Naive B cell (primary cell): ENCODE measurements at regions not wholly inside any gene's neighbourhood (a gene's known extent, or its start where the extent isn't known, plus 50 kb on each side); places are given as distances from the start of the nearest gene placed in this dataset.
"Not testable (repeated sequence)": the region's sequence is repeated elsewhere in the genome, so short reads cannot be mapped to it uniquely, and the experiment has no call there.

Source experiments
- ATAC-seq, 2 donors: fragments of 150-1000 bp; cut with Tn5 transposase; 2 replicates each; pipeline ENCODE4 v1.10.0; 2021; ENCODE audit warnings: low read depth in 2 of 2, mild to moderate bottlenecking in 2 of 2, moderate library complexity in 2 of 2
- DNase-seq: peaks from one replicate; pipeline ENCODE4 v3.0.0; 2022
- H3K27ac Mint-ChIP-seq, 6 donors: one replicate each; pipeline ENCODE4 v1.8.0; 2020 to 2022; ENCODE audit warnings: mild to moderate bottlenecking in 6 of 6, mixed read lengths in 6 of 6, moderate library complexity in 5 of 6, inconsistent platforms in 2 of 6
- H3K27me3 Mint-ChIP-seq, 3 donors: one replicate each; pipeline ENCODE4 v1.8.0; 2021 to 2022; ENCODE audit warnings: mixed read lengths in 3 of 3, mild to moderate bottlenecking in 1 of 3
- H3K36me3 Mint-ChIP-seq, 2 donors: one replicate each; pipeline ENCODE4 v1.8.0; 2020 to 2022; ENCODE audit warnings: mixed read lengths in 2 of 2, inconsistent platforms in 1 of 2, mild to moderate bottlenecking in 1 of 2
- H3K4me1 Mint-ChIP-seq, 3 donors: one replicate each; pipeline ENCODE4 v1.8.0; 2020 to 2022; ENCODE audit warnings: mixed read lengths in 3 of 3, inconsistent platforms in 1 of 3, mild to moderate bottlenecking in 1 of 3, moderate library complexity in 1 of 3
- H3K4me3 Mint-ChIP-seq, 8 donors: one replicate each; pipeline ENCODE4 v1.8.0; 2020 to 2022; ENCODE audit warnings: mild to moderate bottlenecking in 8 of 8, mixed read lengths in 8 of 8, moderate library complexity in 8 of 8, inconsistent platforms in 2 of 8
- H3K9me3 Mint-ChIP-seq, 7 donors: one replicate each; pipeline ENCODE4 v1.8.0; 2020 to 2022; ENCODE audit warnings: mixed read lengths in 7 of 7, mild to moderate bottlenecking in 5 of 7, inconsistent platforms in 2 of 7, moderate library complexity in 1 of 7

DNA sequence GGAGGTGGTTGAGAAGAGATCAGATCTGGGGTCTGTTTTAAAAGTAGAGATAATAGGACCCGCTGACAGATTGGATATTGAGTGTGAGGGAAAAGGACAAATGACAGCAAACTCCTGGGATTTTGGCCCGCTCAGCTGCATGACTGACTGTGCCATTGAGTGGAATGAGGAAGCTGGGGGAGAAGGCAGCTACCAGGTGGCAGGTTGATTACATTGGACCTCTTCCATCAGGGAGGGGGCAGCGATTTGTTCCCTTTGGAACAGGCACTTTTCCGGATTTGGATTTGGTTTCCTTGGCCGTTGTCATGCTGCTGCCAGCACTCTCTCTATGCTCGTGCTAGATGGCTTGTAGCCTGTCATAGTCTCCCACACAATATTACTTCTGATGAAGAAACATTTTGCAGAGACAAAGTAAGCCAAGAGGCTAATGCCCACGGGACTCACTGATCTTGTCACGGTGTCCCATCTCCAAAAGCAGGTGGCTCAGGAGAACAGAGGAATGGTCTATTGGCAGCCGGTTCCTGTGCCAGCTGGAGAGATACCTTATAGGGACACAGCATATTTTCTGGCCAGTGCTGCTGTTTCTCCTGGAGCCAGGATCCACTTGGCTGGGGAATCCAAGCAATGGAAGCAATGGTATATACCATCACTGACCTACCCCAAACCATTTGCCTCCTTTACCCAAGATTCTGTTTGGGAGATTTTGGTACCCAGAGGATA is 69.1 kb upstream of the WAC start:
- Mint-ChIP-seq H3K36me3 (no peaks in the 10 kb centered on the region), H3K27me3 (peaks cover 2 to 28% (median 7%) of the 10 kb centered on the region in 3 donors), H3K9me3 (peaks cover 0 to 4% (median 0%) of the 10 kb centered on the region in 7 donors), H3K27ac (no peak overlapping the region), H3K4me1 (no peaks in the 10 kb centered on the region), H3K4me3 (no peak overlapping the region)
- no peak for DNase-seq
- no peak for ATAC-seq

DNA sequence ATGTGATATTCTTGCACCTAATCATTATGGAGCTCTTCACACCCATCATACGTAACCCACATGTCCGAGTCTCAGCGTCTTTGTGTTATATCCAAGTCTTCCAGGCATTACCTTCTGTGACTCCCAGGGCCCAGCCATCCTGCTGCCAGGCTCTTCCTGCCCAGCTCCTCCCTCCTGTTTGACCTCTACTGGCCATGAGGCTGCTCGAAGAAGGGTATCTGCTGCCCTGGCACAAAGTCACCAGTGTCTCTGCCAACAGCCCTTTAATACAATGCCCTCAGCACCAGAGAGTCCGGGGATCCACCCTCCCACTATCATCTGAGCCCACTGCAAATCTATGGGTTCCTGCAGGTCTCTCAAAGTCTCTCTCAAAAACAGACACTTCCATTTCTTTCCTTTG is 65.3 kb upstream of the WAC start:
- Mint-ChIP-seq H3K9me3 (peaks cover 0 to 4% (median 0%) of the 10 kb centered on the region in 7 donors), H3K36me3 (no peaks in the 10 kb centered on the region), H3K4me1 (no peaks in the 10 kb centered on the region), H3K27ac (no peak overlapping the region), H3K4me3 (no peak overlapping the region), H3K27me3 (peaks cover 0 to 20% (median 0%) of the 10 kb centered on the region in 3 donors)
- no peak for DNase-seq
- no peak for ATAC-seq

DNA sequence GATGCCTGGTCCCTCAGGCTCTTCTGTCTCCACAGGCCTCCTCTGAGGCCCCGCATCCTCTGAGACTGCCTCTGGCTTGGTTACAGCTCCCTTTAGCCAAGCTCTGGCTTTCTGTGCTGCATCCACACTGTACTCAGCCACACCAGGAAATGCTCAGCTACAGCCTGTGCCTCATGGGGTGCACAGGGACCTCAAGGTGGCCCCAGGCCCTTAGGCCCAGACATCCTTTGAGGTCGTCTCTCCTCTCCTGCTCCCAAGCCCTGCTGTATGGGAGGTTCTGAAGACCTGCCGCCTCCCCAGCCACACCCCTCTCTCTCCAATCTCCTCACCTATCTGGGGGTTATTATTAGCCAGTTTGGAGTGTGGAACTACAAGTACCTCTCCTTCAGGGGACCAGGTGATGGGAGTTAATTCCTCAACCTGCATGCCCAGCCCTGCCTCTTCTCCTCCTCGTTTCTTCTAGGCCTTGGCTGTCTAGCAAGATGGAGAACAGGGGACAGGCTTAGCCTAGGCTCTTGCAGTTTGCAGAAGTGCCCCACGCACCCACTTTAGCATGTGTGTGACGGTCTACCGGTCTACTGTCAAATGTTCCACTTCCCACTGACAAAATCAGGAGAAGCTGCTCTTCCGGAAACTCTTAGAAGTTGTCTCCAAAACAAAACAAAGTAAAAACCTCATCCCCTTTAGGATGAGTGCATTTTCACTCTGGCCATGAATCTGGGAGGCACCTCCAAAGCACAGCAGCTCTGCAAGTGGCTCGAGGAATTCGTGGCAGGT is 64.0 kb upstream of the WAC start:
- peaks cover 0 to 4% (median 0%) of the 10 kb centered on the region in 7 donors for H3K9me3 Mint-ChIP-seq
- no peak for ATAC-seq
- no peaks in the 10 kb centered on the region for H3K36me3 Mint-ChIP-seq
- H3K27ac Mint-ChIP-seq: peak overlapping the region in 1 of 6 donors; percentile 12
- H3K27me3 Mint-ChIP-seq: peaks cover 0 to 15% (median 3%) of the 10 kb centered on the region in 3 donors
- peak overlapping the region in 1 of 8 donors; percentile 22 for H3K4me3 Mint-ChIP-seq
- no peaks in the 10 kb centered on the region for H3K4me1 Mint-ChIP-seq
- no peak for DNase-seq

DNA sequence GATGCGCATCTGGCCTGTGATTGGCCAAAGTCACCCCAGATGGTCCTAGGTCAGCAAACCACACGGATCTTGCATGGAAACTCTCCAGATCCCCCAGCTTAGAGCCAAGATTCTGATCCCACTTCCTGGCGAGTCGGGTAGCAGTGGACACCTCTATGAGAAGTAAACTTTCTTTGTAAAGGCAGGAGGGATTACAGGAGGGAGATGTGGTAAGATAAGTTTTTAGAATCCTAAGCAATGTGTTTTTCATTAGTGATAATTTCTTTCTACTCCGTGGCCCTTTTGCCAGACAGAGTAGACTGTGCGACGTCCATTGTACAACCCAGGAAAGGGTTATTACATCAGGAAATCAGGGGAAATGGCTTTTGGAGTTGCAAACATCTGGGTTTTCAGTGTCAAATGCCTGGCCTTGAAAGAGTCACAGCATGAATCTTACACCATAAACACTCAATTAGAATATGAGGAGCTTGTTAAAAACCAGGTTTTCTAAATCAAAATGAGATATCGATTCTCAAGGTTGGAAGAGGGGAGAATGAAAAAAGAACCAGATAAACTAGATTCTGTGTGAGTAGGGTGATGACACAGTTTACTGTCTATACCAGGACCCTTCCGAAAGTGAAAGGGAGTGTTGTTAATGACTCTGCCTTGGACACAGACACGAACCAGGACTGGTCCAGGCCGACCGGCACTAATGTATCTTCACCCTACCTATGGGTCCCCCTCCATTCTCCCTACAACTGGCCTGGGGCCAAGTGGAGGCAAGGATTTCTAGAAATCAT is 61.9 kb upstream of the WAC start:
- no peak for DNase-seq
- Mint-ChIP-seq H3K36me3 (no peaks in the 10 kb centered on the region), H3K27me3 (peaks cover 3 to 21% (median 8%) of the 10 kb centered on the region in 3 donors), H3K4me3 (no peak overlapping the region), H3K4me1 (no peaks in the 10 kb centered on the region), H3K27ac (no peak overlapping the region), H3K9me3 (peaks cover 0 to 8% (median 0%) of the 10 kb centered on the region in 7 donors)
- ATAC-seq: no peak

DNA sequence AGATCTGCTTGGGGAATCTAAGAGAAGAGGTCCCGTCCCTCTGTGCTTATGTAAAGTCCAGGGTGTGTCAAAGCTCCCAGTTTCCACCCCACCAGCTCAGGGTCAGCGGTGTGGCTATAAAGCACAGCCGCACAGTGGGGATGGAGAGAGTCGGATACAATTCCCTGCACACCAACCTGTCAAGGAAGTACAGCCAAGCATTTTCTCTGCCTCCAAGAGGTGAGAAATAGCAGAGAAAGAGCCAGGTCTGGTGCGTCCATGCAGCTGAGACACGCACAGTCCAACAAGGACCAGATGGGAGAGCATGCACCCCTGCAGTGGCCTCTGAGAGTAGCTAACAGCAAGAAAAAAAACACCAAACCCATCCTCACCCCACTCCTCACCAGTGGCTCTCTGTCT is 61.3 kb upstream of the WAC start:
- Mint-ChIP-seq H3K27ac (no peak overlapping the region), H3K36me3 (no peaks in the 10 kb centered on the region)

DNA sequence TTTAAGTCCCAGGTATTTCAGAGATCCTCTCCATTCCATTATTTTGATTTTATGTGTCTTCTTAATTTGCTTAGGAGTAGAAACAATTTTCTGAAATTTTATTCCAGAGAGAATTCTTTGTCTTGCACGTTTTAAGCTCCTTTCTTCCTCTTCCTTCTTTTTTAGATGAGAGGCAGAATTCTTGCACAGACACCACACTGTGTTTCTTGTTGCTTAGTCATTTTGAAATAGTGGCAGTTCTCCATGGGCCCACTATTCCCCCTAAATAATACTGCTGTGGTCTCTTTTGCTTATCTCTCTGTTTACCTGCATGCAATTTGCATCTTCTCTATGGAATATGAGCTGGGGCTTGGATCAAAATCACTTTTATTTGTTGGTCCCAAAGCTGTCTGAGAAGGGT is 54.3 kb upstream of the WAC start:
- Mint-ChIP-seq H3K27me3 (peaks cover 0 to 18% (median 8%) of the 10 kb centered on the region in 3 donors), H3K36me3 (no peaks in the 10 kb centered on the region), H3K4me1 (no peaks in the 10 kb centered on the region), H3K9me3 (peaks cover 0 to 7% (median 4%) of the 10 kb centered on the region in 7 donors), H3K27ac (no peak overlapping the region), H3K4me3 (no peak overlapping the region)
- no peak for DNase-seq
- no peak for ATAC-seq

More for the DNA sequence above, 61.3 kb upstream of the WAC start:
- no peak for DNase-seq
- peaks cover 3 to 16% (median 11%) of the 10 kb centered on the region in 3 donors for H3K27me3 Mint-ChIP-seq
- no peaks in the 10 kb centered on the region for H3K4me1 Mint-ChIP-seq
- no peak for ATAC-seq
- peaks cover 0 to 5% (median 0%) of the 10 kb centered on the region in 7 donors for H3K9me3 Mint-ChIP-seq
- no peak overlapping the region for H3K4me3 Mint-ChIP-seq

DNA sequence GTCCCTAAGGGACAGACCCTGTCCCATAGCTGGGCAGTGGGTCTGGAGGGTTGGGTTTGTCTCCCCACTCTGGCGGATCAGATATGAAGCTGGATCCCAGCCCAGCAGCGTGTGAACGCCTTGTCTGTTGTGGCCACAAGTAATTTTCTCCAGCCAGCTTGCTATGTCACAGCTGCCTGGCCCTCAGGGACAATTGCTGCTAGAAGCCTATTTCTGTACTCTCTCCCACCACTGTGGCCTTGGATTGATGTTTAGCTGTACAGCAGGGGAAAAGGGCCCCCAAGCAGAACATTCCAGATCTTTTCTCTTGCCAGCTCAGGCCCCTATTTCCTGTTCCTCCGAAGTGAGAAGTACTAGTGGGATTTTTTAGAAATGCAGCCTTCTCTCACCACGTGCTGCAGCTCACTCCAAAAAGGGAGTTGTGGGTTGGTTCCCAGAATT is 53.5 kb upstream of the WAC start:
- no peak for DNase-seq
- H3K4me1 Mint-ChIP-seq: no peaks in the 10 kb centered on the region
- ATAC-seq: no peak
- H3K27ac Mint-ChIP-seq: peak overlapping the region in 2 of 6 donors; percentile 36 to 44
- H3K4me3 Mint-ChIP-seq: no peak overlapping the region
- H3K27me3 Mint-ChIP-seq: peaks cover 0 to 14% (median under 1%) of the 10 kb centered on the region in 3 donors
- H3K9me3 Mint-ChIP-seq: peaks cover 0 to 7% (median 1%) of the 10 kb centered on the region in 7 donors
- H3K36me3 Mint-ChIP-seq: no peaks in the 10 kb centered on the region

DNA sequence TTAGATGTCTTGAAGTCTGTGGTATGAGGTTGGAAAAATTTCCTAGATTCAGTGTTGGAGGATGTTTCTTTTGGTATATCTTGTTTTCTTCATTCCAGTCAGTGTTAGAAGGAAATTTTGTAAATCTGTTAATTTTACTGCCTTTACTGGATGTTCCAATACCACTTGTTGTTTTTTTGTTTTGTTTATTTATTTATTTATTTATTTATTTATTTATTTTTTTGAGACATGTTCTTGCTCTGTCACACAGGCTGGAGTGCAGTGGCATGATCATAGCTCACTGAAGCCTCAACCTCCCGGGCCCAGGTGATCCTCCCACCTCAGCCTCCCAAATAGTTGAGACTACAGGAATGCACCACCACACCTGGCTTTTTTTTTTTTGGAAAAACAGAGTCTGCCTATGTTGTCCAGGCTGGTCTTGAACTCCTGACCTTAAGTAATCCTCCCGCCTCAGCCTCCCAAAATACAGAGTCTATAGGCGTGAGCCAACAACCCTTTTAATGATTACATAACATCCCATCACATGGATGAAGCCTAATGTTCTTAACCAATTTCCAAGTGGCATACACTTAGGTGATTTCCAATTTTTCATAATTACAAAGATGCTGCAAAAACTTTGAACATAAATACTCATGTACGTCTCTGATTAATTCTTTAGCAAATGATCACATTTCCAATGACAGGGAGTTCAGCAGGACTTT is 52.8 kb upstream of the WAC start:
- Mint-ChIP-seq H3K27ac (peak overlapping the region in 2 of 6 donors; percentile 36 to 44), H3K36me3 (no peaks in the 10 kb centered on the region), H3K27me3 (peaks cover 0 to 14% (median 0%) of the 10 kb centered on the region in 3 donors), H3K4me1 (no peaks in the 10 kb centered on the region), H3K4me3 (no peak overlapping the region), H3K9me3 (peaks cover 0 to 7% (median 1%) of the 10 kb centered on the region in 7 donors)
- ATAC-seq: no peak
- DNase-seq: no peak

DNA sequence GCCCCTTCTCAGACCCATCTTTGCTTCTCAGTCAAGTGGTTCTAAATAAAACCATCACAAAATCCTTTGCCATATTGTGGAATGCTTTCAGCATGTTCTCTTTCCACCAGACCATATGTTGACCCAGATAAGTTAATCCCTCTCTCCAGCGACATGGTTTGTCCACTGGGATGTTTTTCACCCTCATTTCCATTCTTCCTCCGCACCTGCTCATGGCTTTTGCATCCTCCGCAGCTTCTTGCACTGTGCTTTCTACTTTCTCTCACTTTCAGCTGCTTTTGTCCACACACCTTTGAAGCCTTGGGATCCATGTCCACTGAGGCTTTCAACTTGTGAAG is 52.3 kb upstream of the WAC start:
- no peak for DNase-seq
- Mint-ChIP-seq H3K27me3 (peaks cover 0 to 14% (median 0%) of the 10 kb centered on the region in 3 donors), H3K4me3 (no peak overlapping the region), H3K36me3 (no peaks in the 10 kb centered on the region), H3K4me1 (no peaks in the 10 kb centered on the region), H3K27ac (peak overlapping the region in 1 of 6 donors; percentile 41), H3K9me3 (peaks cover 0 to 7% (median 1%) of the 10 kb centered on the region in 7 donors)
- no peak for ATAC-seq

DNA sequence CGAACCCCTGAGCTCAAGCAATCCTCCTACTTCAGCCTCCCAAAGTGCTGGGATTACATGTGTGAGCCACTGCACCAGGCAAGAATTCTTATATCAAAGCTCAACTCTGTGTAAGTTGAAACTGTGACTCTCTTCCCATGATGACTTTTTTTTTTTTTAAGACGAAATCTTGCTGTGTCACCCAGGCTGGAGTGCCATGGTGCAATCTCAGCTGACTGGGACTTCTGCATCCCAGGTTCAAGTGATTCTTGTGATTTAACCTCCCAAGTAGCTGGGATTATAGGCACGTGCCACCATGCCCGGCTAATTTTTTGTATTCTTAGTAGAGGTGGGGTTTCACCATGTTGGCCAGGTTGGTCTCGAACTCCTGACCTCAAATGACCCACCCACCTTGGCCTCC is 51.6 kb upstream of the WAC start:
- not testable (repeated sequence) for DNase-seq, H3K9me3 Mint-ChIP-seq, H3K27ac Mint-ChIP-seq, H3K36me3 Mint-ChIP-seq, H3K4me1 Mint-ChIP-seq, ATAC-seq, H3K4me3 Mint-ChIP-seq, H3K27me3 Mint-ChIP-seq

DNA sequence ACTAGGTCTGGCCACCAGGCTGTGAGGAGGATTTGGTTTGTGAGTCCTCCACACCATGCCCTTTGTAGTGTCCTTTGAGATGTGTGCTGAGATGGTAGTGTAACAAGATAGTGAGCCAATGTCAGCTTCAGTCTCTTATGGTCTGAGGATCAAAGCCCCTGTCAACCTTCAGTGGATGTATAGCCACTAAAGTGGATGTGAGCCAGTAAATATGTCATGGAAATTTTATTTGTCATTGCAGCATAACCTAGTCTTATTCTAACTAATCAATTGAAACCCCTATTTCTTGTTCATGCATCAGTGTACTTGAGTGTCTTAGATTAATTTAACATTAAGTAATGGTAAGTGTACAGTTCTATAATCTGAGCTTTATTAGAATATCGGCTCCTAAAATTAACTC is 51.0 kb upstream of the WAC start:
- DNase-seq: no peak
- H3K4me3 Mint-ChIP-seq: no peak overlapping the region
- peaks cover 0 to 7% (median 0%) of the 10 kb centered on the region in 3 donors for H3K27me3 Mint-ChIP-seq
- no peak for ATAC-seq
- H3K36me3 Mint-ChIP-seq: no peaks in the 10 kb centered on the region
- H3K4me1 Mint-ChIP-seq: peaks cover 0 to 3% (median 0%) of the 10 kb centered on the region in 3 donors
- peaks cover 0 to 7% (median 0%) of the 10 kb centered on the region in 7 donors for H3K9me3 Mint-ChIP-seq
- no peak overlapping the region for H3K27ac Mint-ChIP-seq
